ENCODE measurements at regions not wholly inside any gene's neighbourhood (a gene's known extent, or its start where the extent isn't known, plus 50 kb on each side); places are given as distances from the start of the nearest gene placed in this dataset.
A peak's percentile ranks its signal among the peaks of the same experiment; 100 is the strongest.

GRCh38 chr2:3040496-3041140, 337.0 kb downstream of the EIPR1 start:
- peaks cover 0 to 14% (median 0%) of the 10 kb centered on the region in 4 donors for H3K4me1 ChIP-seq
- peaks cover 0 to 29% (median 0%) of the 10 kb centered on the region in 4 donors for H3K27me3 ChIP-seq
- H3K9me3 ChIP-seq: no peaks in the 10 kb centered on the region
- H3K36me3 ChIP-seq: no peaks in the 10 kb centered on the region
- no peak overlapping the region for H3K4me3 ChIP-seq
- H3K27ac ChIP-seq (replicated peaks in 1 of 4): no peak overlapping the region
- DNase-seq (ENCODE audit: extremely low spot score): no peak
- intact Hi-C loops (cut with DNase I): no loop called here
- TF ChIP-seq CTCF (IDR thresholded peaks at IDR 0.05) (no peak), POLR2AphosphoS5 (IDR thresholded peaks at IDR 0.05) (no peak), POLR2A (IDR thresholded peaks at IDR 0.05; ENCODE audit: low read depth) (no peak), EP300 (IDR thresholded peaks at IDR 0.05) (no peak)
- 40% methylated on average over 17 of the region's 17 CpGs for WGBS

- Histone ChIP-seq H3K36me3 (no peaks in the 10 kb centered on the region), H3K4me1 (peaks cover 0 to 14% (median 0%) of the 10 kb centered on the region in 4 donors), H3K27me3 (peaks cover 0 to 29% (median 0%) of the 10 kb centered on the region in 4 donors), H3K9me3 (no peaks in the 10 kb centered on the region), H3K27ac (replicated peaks in 1 of 4) (no peak overlapping the region), H3K4me3 (no peak overlapping the region)
- intact Hi-C loops (cut with DNase I): no loop called here
- WGBS: 82% methylated on average over 2 of the region's 2 CpGs
- DNase-seq (ENCODE audit: extremely low spot score): peak; percentile 53
- TF ChIP-seq POLR2AphosphoS5 (IDR thresholded peaks at IDR 0.05): no peak
- TF ChIP-seq CTCF (IDR thresholded peaks at IDR 0.05): no peak
- no peak for TF ChIP-seq EP300 (IDR thresholded peaks at IDR 0.05)
Observed at GRCh38 chr2:3040066-3040428, 337.6 kb downstream of the EIPR1 start.

- Histone ChIP-seq H3K36me3 (no peaks in the 10 kb centered on the region), H3K4me1 (peaks cover 0 to 14% (median 0%) of the 10 kb centered on the region in 4 donors), H3K27ac (replicated peaks in 1 of 4) (no peak overlapping the region), H3K4me3 (no peak overlapping the region), H3K9me3 (no peaks in the 10 kb centered on the region), H3K27me3 (peaks cover 0 to 29% (median 0%) of the 10 kb centered on the region in 4 donors)
- peak; percentile 75 for DNase-seq (ENCODE audit: extremely low spot score)
- intact Hi-C loops (cut with DNase I): no loop called here
- TF ChIP-seq EP300 (IDR thresholded peaks at IDR 0.05): no peak
- TF ChIP-seq POLR2A (IDR thresholded peaks at IDR 0.05; ENCODE audit: low read depth): no peak
- TF ChIP-seq POLR2AphosphoS5 (IDR thresholded peaks at IDR 0.05): no peak
- TF ChIP-seq CTCF (IDR thresholded peaks at IDR 0.05): no peak
- 89% methylated on average over 16 of the region's 16 CpGs for WGBS
Observed at GRCh38 chr2:3039188-3040065, 338.2 kb downstream of the EIPR1 start.

- peak; percentile 83 for DNase-seq (ENCODE audit: extremely low spot score)
- no peak overlapping the region for H3K27ac ChIP-seq (replicated peaks in 1 of 4)
- TF ChIP-seq POLR2A (IDR thresholded peaks at IDR 0.05; ENCODE audit: low read depth): no peak
- intact Hi-C loops (cut with DNase I): no loop called here
- no peaks in the 10 kb centered on the region for H3K36me3 ChIP-seq
- peaks cover 0 to 14% (median 0%) of the 10 kb centered on the region in 4 donors for H3K4me1 ChIP-seq
- no peaks in the 10 kb centered on the region for H3K9me3 ChIP-seq
- peaks cover 0 to 29% (median 0%) of the 10 kb centered on the region in 4 donors for H3K27me3 ChIP-seq
- WGBS: 85% methylated on average over 12 of the region's 12 CpGs
- no peak overlapping the region for H3K4me3 ChIP-seq
Observed at GRCh38 chr2:3038636-3039035, 339.0 kb downstream of the EIPR1 start.
